ENCODE measurements at regions not wholly inside any gene's neighbourhood (a gene's known extent, or its start where the extent isn't known, plus 50 kb on each side); places are given as distances from the start of the nearest gene placed in this dataset.
"Not testable (repeated sequence)": the region's sequence is repeated elsewhere in the genome, so short reads cannot be mapped to it uniquely, and the experiment has no call there.

DNA sequence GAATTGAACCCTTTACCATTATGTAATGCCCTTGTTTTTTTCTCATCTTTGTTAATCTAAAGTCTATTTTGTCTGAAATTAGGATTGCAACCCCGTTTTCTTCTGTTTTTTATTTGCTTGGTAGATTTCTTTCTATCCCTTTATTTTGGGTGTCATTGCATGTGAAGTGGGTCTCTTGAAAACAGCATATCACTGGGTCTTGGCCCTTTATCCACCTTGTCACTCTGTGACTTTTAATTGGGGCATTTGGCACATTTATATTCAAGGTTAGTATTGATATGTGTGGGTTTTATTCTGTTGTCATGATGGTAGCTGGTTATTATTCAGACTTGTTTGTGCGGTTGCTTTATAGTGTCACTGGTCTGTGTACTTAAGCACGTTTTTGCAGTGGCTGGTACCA, 117.4 kb upstream of the MARCHF11 start:
- Histone ChIP-seq H3K36me3 (ENCODE audit: control insufficient read depth in 1 of 2, insufficient read depth in 2 of 2, low read length in 2 of 2) (no peaks in the 10 kb centered on the region), H3K4me2 (ENCODE audit: low read length) (no peak overlapping the region), H3K9ac (ENCODE audit: low read length) (no peak overlapping the region), H3K18ac (ENCODE audit: low read length) (no peak overlapping the region), H3K27me3 (ENCODE audit: insufficient read depth, low read length) (no peaks in the 10 kb centered on the region), H2AK5ac (ENCODE audit: low read length) (no peak overlapping the region), H2AFZ (ENCODE audit: insufficient read depth, low read length, poor library complexity) (no peak overlapping the region), H3K4me1 (ENCODE audit: control insufficient read depth in 1 of 2, insufficient read depth in 2 of 2, low read length in 2 of 2) (no peaks in the 10 kb centered on the region), H3K23ac (ENCODE audit: low read length) (no peak overlapping the region), H3K14ac (ENCODE audit: low read length) (no peak overlapping the region), H3K4me3 (ENCODE audit: low read depth, low read length) (no peak overlapping the region), H3K4ac (ENCODE audit: low read depth, low read length) (no peak overlapping the region), H3K79me1 (ENCODE audit: low read length) (no peaks in the 10 kb centered on the region), H4K91ac (ENCODE audit: low read depth, low read length) (no peak overlapping the region), H2BK12ac (ENCODE audit: low read length) (no peak overlapping the region), H2BK5ac (ENCODE audit: low read depth, low read length, poor library complexity) (no peak overlapping the region), H3K79me2 (ENCODE audit: control insufficient read depth, insufficient read depth, low read length, poor library complexity) (no peaks in the 10 kb centered on the region), H2BK120ac (ENCODE audit: insufficient read depth, low read length, poor library complexity) (no peak overlapping the region), H3K9me3 (ENCODE audit: insufficient read depth, low read depth, low read length) (no peaks in the 10 kb centered on the region), H4K12ac (ENCODE audit: low read depth, low read length) (no peak overlapping the region), H3K27ac (ENCODE audit: low read depth, low read length) (no peak overlapping the region), H4K8ac (ENCODE audit: low read depth, low read length) (no peak overlapping the region)
- no peak for DNase-seq
- no CpG with 5 or more reads among the region's 3 CpGs for WGBS (ENCODE audit: extremely low coverage, insufficient coverage, insufficient read length)

DNA sequence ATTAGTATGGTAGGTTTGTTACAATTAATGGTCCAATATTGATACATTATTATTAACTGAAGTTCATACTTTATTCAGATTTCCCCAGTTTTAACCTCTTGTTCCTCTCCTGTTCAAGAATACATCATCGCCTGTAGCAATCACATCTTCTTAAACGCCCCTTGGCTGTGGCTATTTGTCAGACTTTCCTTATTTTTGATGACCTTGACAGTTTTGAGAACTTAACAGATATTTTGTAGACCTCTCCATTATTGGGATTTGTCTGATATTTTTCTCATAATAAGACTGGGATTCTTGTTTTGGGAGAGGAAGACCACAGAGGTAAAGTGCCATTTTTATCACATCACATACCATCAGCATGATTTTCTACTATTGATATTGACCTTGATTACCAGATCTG, 112.3 kb upstream of the MARCHF11 start:
- no peak overlapping the region for H3K23ac ChIP-seq (ENCODE audit: low read length)
- no peak overlapping the region for H4K8ac ChIP-seq (ENCODE audit: low read depth, low read length)
- no peak for DNase-seq
- H4K91ac ChIP-seq (ENCODE audit: low read depth, low read length) = no peak overlapping the region
- H3K9ac ChIP-seq (ENCODE audit: low read length) = no peak overlapping the region
- no peak overlapping the region for H3K18ac ChIP-seq (ENCODE audit: low read length)
- no peak overlapping the region for H3K4me3 ChIP-seq (ENCODE audit: low read depth, low read length)
- no peak overlapping the region for H2BK5ac ChIP-seq (ENCODE audit: low read depth, low read length, poor library complexity)
- no peaks in the 10 kb centered on the region for H3K27me3 ChIP-seq (ENCODE audit: insufficient read depth, low read length)
- no peaks in the 10 kb centered on the region for H3K36me3 ChIP-seq (ENCODE audit: control insufficient read depth in 1 of 2, insufficient read depth in 2 of 2, low read length in 2 of 2)
- H2BK12ac ChIP-seq (ENCODE audit: low read length) = no peak overlapping the region
- H2BK120ac ChIP-seq (ENCODE audit: insufficient read depth, low read length, poor library complexity) = no peak overlapping the region
- H3K4me2 ChIP-seq (ENCODE audit: low read length) = no peak overlapping the region
- H2AK5ac ChIP-seq (ENCODE audit: low read length) = no peak overlapping the region
- no peak overlapping the region for H3K4ac ChIP-seq (ENCODE audit: low read depth, low read length)
- no peaks in the 10 kb centered on the region for H3K79me2 ChIP-seq (ENCODE audit: control insufficient read depth, insufficient read depth, low read length, poor library complexity)
- no peak overlapping the region for H2AFZ ChIP-seq (ENCODE audit: insufficient read depth, low read length, poor library complexity)
- H3K79me1 ChIP-seq (ENCODE audit: low read length) = no peaks in the 10 kb centered on the region
- no peak overlapping the region for H3K14ac ChIP-seq (ENCODE audit: low read length)
- no peak overlapping the region for H3K27ac ChIP-seq (ENCODE audit: low read depth, low read length)
- no peaks in the 10 kb centered on the region for H3K4me1 ChIP-seq (ENCODE audit: control insufficient read depth in 1 of 2, insufficient read depth in 2 of 2, low read length in 2 of 2)
- no peak overlapping the region for H4K12ac ChIP-seq (ENCODE audit: low read depth, low read length)
- WGBS (ENCODE audit: extremely low coverage, insufficient coverage, insufficient read length) = no CpG with 5 or more reads among the region's 2 CpGs
- H3K9me3 ChIP-seq (ENCODE audit: insufficient read depth, low read depth, low read length) = no peaks in the 10 kb centered on the region

DNA sequence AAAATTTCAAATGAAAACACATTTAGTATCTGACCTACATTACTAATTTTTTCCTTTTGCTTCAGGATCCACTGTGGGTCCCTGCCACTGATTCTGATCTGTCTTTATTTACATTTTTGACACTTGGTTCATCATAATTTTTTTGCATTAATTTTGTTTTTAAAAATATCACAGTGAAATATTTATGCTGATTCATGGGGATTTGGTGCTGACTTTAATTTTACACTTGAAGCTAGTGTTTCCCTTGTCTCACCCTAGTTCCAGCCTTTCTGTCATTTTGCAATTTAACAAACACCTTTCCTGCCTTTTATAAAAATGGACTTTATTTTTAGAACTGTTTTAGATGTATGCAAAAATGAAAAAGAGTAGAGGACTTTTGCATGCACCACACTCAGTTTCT, 111.9 kb upstream of the MARCHF11 start:
- no peak overlapping the region for H3K4ac ChIP-seq (ENCODE audit: low read depth, low read length)
- H2BK120ac ChIP-seq (ENCODE audit: insufficient read depth, low read length, poor library complexity) = no peak overlapping the region
- no peak overlapping the region for H2AK5ac ChIP-seq (ENCODE audit: low read length)
- no peaks in the 10 kb centered on the region for H3K4me1 ChIP-seq (ENCODE audit: control insufficient read depth in 1 of 2, insufficient read depth in 2 of 2, low read length in 2 of 2)
- no peak overlapping the region for H4K91ac ChIP-seq (ENCODE audit: low read depth, low read length)
- no peak overlapping the region for H2BK5ac ChIP-seq (ENCODE audit: low read depth, low read length, poor library complexity)
- H3K36me3 ChIP-seq (ENCODE audit: control insufficient read depth in 1 of 2, insufficient read depth in 2 of 2, low read length in 2 of 2) = no peaks in the 10 kb centered on the region
- no peak overlapping the region for H2BK12ac ChIP-seq (ENCODE audit: low read length)
- no peak overlapping the region for H3K18ac ChIP-seq (ENCODE audit: low read length)
- no peaks in the 10 kb centered on the region for H3K27me3 ChIP-seq (ENCODE audit: insufficient read depth, low read length)
- H3K14ac ChIP-seq (ENCODE audit: low read length) = no peak overlapping the region
- no peak overlapping the region for H3K4me3 ChIP-seq (ENCODE audit: low read depth, low read length)
- no peaks in the 10 kb centered on the region for H3K79me2 ChIP-seq (ENCODE audit: control insufficient read depth, insufficient read depth, low read length, poor library complexity)
- H4K12ac ChIP-seq (ENCODE audit: low read depth, low read length) = no peak overlapping the region
- H3K27ac ChIP-seq (ENCODE audit: low read depth, low read length) = no peak overlapping the region
- H4K8ac ChIP-seq (ENCODE audit: low read depth, low read length) = no peak overlapping the region
- H3K23ac ChIP-seq (ENCODE audit: low read length) = no peak overlapping the region
- no peaks in the 10 kb centered on the region for H3K79me1 ChIP-seq (ENCODE audit: low read length)
- no peak overlapping the region for H2AFZ ChIP-seq (ENCODE audit: insufficient read depth, low read length, poor library complexity)
- no peak overlapping the region for H3K9ac ChIP-seq (ENCODE audit: low read length)
- no peak for DNase-seq
- no peaks in the 10 kb centered on the region for H3K9me3 ChIP-seq (ENCODE audit: insufficient read depth, low read depth, low read length)
- H3K4me2 ChIP-seq (ENCODE audit: low read length) = no peak overlapping the region

DNA sequence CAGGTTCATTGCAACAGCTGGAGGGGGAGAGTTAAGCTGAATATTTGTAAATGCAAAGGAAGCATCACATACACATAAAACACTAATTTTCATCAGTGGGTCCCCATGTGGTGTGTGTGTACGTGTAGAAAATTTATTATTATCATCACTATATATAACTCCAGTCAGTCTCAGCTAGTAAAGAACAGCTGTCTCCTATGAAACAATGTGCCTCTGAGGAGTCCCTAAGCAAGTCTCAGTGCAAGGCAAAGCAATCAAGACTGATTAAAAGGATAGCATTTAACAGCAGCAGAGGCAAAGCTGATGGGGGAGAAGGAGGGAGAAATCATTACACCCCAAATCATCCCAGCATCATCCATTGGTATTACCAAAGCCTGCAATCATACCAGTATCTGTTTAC, 104.2 kb upstream of the MARCHF11 start:
- H3K4me3 ChIP-seq (ENCODE audit: low read depth, low read length) = no peak overlapping the region
- no peak overlapping the region for H4K8ac ChIP-seq (ENCODE audit: low read depth, low read length)
- no peak overlapping the region for H3K27ac ChIP-seq (ENCODE audit: low read depth, low read length)
- no peak overlapping the region for H3K4ac ChIP-seq (ENCODE audit: low read depth, low read length)
- no peak overlapping the region for H3K18ac ChIP-seq (ENCODE audit: low read length)
- peaks cover 2% of the 10 kb centered on the region for H3K9me3 ChIP-seq (ENCODE audit: insufficient read depth, low read depth, low read length)
- no peaks in the 10 kb centered on the region for H3K79me2 ChIP-seq (ENCODE audit: control insufficient read depth, insufficient read depth, low read length, poor library complexity)
- no peak overlapping the region for H3K14ac ChIP-seq (ENCODE audit: low read length)
- no peaks in the 10 kb centered on the region for H3K36me3 ChIP-seq (ENCODE audit: control insufficient read depth in 1 of 2, insufficient read depth in 2 of 2, low read length in 2 of 2)
- no peak overlapping the region for H3K23ac ChIP-seq (ENCODE audit: low read length)
- no peaks in the 10 kb centered on the region for H3K79me1 ChIP-seq (ENCODE audit: low read length)
- no peak overlapping the region for H3K4me2 ChIP-seq (ENCODE audit: low read length)
- no peak overlapping the region for H2BK12ac ChIP-seq (ENCODE audit: low read length)
- H4K91ac ChIP-seq (ENCODE audit: low read depth, low read length) = no peak overlapping the region
- no CpG with 5 or more reads among the region's 1 CpG for WGBS (ENCODE audit: extremely low coverage, insufficient coverage, insufficient read length)
- no peak overlapping the region for H3K9ac ChIP-seq (ENCODE audit: low read length)
- DNase-seq = no peak
- no peaks in the 10 kb centered on the region for H3K4me1 ChIP-seq (ENCODE audit: control insufficient read depth in 1 of 2, insufficient read depth in 2 of 2, low read length in 2 of 2)
- H2BK120ac ChIP-seq (ENCODE audit: insufficient read depth, low read length, poor library complexity) = no peak overlapping the region
- H2AK5ac ChIP-seq (ENCODE audit: low read length) = no peak overlapping the region
- no peak overlapping the region for H2AFZ ChIP-seq (ENCODE audit: insufficient read depth, low read length, poor library complexity)
- H2BK5ac ChIP-seq (ENCODE audit: low read depth, low read length, poor library complexity) = no peak overlapping the region
- no peaks in the 10 kb centered on the region for H3K27me3 ChIP-seq (ENCODE audit: insufficient read depth, low read length)
- H4K12ac ChIP-seq (ENCODE audit: low read depth, low read length) = no peak overlapping the region

DNA sequence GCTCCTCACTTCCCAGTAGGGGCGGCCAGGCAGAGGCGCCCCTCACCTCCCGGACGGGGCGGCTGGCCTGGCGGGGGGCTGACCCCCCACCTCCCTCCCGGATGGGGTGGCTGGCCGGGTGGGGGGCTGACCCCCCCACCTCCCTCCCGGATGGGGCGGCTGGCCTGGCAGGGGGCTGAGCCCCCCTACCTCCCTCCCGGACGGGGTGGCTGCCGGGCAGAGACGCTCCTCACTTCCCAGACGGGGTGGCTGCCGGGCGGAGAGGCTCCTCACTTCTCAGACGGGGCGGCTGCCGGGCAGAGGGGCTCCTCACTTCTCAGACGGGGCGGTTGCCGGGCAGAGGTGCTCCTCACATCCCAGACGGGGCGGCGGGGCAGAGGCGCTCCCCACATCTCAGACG, 97.3 kb upstream of the MARCHF11 start:
- H2AK5ac ChIP-seq (ENCODE audit: low read length); H3K4me3 ChIP-seq (ENCODE audit: low read depth, low read length); H3K79me2 ChIP-seq (ENCODE audit: control insufficient read depth, insufficient read depth, low read length, poor library complexity); H3K79me1 ChIP-seq (ENCODE audit: low read length); H3K4me1 ChIP-seq (ENCODE audit: control insufficient read depth in 1 of 2, insufficient read depth in 2 of 2, low read length in 2 of 2); H3K14ac ChIP-seq (ENCODE audit: low read length); H3K23ac ChIP-seq (ENCODE audit: low read length); H4K12ac ChIP-seq (ENCODE audit: low read depth, low read length); H3K27ac ChIP-seq (ENCODE audit: low read depth, low read length); H4K8ac ChIP-seq (ENCODE audit: low read depth, low read length); DNase-seq; H2BK5ac ChIP-seq (ENCODE audit: low read depth, low read length, poor library complexity); H3K27me3 ChIP-seq (ENCODE audit: insufficient read depth, low read length); H2AFZ ChIP-seq (ENCODE audit: insufficient read depth, low read length, poor library complexity); H4K91ac ChIP-seq (ENCODE audit: low read depth, low read length); H2BK120ac ChIP-seq (ENCODE audit: insufficient read depth, low read length, poor library complexity); H3K18ac ChIP-seq (ENCODE audit: low read length); H3K9ac ChIP-seq (ENCODE audit: low read length); H2BK12ac ChIP-seq (ENCODE audit: low read length); H3K4ac ChIP-seq (ENCODE audit: low read depth, low read length); H3K36me3 ChIP-seq (ENCODE audit: control insufficient read depth in 1 of 2, insufficient read depth in 2 of 2, low read length in 2 of 2); H3K4me2 ChIP-seq (ENCODE audit: low read length): not testable (repeated sequence)
- H3K9me3 ChIP-seq (ENCODE audit: insufficient read depth, low read depth, low read length) = peaks cover 12% of the 10 kb centered on the region
- WGBS (ENCODE audit: extremely low coverage, insufficient coverage, insufficient read length) = no CpG with 5 or more reads among the region's 28 CpGs
